HG03060 (cell line): ENCODE measurements at regions not wholly inside any gene's neighbourhood (a gene's known extent, or its start where the extent isn't known, plus 50 kb on each side); places are given as distances from the start of the nearest gene placed in this dataset.
"Not testable (repeated sequence)": the region's sequence is repeated elsewhere in the genome, so short reads cannot be mapped to it uniquely, and the experiment has no call there.

Experiments used
- ATAC-seq: cut with Tn5 transposase; IDR thresholded peaks from one replicate; pipeline ENCODE4 v1.9.1; 2021; ENCODE audit warnings: low read depth, moderate number of reproducible peaks; ENCODE audit not compliant: unreplicated experiment

- ATAC-seq: no peak
These were observed 98.2 kb upstream of the NIPBL start for GRCh38 chr5:36778336-36778735.

- ATAC-seq: not testable (repeated sequence)
These were observed 94.0 kb upstream of the NIPBL start for GRCh38 chr5:36782612-36783011.

DNA sequence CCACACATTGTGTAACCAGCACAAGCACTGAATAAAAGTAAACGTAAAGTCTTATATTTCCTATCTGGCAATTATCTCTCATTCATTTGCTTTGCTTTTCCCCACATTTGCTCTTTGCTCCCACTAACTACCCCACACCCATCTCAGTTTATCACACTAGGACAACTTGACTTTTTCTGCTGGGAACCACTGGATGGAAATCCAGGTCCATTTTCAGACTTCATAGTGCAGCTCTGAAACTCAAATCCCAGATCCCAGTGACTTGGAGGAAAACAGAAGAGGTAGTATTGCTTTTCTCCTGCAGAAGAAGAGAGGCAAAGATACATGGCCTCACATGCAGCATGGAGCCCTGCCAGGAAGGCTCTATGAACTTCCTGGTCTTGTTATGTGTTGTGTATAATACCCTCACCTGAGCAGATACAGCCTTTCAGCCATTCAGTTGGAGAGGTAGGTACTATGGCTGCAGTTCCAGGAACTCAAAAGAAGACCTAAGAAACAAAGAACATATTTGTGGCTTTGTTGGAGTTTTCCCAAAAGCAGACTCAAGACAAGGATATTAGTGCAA, 90.0 kb upstream of the NIPBL start:
- ATAC-seq: no peak

DNA sequence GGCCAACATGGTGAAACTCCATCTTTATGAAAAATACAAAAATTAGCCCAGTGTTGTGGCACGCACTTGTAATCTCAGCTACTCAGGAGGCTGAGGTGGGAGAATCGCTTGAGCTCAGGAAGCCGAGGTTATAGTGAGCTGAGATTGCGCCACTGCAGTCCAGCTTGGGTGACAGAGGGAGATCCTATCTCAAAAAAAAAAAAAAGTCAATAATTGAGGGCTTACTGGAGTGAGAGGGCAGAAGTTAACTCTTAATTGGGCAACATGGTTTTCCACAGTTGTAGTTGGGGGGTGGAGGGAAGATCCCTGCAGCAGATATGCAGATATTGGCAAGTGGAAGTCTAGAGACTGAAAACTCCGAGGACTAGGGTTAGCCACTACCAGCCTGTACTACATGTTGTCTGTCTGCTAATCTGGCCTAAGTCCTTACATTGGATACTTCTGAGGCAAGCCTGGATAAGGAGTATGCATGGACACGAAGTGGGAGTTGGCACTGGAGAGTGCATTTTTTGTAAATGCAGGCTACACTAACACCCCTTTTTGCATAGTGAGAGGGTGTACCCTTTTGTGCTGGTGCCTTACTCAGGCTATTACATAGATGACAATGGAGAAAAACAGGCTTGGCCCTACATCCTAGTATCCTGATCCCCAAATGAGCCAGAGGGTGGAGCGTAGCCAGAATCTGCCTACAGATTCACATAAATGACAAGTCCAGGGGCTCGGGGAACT, 89.0 kb upstream of the NIPBL start:
- no peak for ATAC-seq

- no peak for ATAC-seq
These were observed 85.7 kb upstream of the NIPBL start for GRCh38 chr5:36790847-36791246.

DNA sequence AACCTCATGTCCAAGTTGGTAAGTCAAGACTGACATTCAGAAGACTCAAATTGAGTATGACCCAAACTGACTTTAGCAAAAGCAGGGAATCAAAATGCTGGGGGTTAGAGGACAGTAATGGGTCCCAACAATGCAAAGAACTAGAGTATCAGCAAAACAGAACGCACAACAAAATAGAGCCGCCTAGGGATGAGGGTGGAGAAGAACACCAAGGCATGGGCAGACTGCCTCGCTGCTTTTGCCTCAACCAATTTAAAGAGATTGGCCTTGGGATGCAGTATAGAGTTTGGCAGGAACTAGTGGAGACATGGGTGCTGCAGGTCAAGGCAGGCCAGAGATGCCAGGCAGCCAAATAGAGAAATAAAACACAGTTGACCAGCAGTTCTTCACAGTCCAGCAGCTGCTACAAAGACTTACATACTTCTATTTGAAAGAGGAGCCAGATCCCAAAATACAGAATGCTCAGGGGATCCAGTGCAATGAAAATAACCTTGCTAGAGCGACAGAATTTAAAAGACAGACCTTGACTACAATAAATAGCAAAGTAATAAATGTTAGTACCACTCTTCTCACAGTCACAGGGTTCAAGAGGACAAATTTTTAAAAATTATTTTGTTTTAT, 83.9 kb upstream of the NIPBL start:
- ATAC-seq: no peak

- no peak for ATAC-seq
These were observed 81.2 kb upstream of the NIPBL start for GRCh38 chr5:36795366-36795765.

DNA sequence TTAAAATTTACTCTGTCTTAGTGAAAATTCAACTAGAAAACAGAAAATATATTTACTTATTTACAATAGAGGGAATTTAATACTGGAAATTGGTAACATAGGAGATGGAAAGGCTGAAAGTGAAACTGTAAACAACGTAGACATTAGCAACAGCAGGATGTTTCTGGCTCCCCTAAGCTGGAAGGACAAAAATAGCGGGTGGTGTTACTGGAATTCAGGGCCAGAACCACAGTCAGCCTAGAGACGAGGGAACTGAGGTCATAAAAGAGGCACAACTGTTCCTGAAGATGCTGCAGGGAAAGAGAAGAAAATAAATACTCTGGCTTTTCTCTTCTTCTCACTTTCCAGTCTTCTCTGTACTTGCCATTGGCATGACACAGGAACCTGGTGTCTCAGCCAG, 80.4 kb upstream of the NIPBL start:
- ATAC-seq: no peak

- no peak for ATAC-seq
These were observed 75.0 kb upstream of the NIPBL start for GRCh38 chr5:36801523-36801922.

- ATAC-seq: no peak
These were observed 74.4 kb upstream of the NIPBL start for GRCh38 chr5:36802187-36802586.

DNA sequence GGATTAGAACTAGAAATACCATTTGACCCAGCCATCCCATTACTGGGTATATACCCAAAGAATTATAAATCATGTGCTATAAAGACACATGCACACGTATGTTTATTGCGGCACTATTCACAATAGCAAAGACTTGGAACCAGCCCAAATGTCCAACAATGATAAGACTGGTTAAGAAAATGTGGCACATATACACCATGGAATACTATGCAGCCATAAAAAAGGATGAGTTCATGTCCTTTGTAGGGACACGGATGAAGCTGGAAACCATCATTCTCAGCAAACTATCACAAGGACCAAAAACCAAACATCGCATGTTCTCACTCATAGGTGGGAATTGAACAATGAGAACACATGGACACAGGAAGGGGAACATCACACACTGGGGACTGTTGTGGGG, 63.3 kb upstream of the NIPBL start:
- not testable (repeated sequence) for ATAC-seq

DNA sequence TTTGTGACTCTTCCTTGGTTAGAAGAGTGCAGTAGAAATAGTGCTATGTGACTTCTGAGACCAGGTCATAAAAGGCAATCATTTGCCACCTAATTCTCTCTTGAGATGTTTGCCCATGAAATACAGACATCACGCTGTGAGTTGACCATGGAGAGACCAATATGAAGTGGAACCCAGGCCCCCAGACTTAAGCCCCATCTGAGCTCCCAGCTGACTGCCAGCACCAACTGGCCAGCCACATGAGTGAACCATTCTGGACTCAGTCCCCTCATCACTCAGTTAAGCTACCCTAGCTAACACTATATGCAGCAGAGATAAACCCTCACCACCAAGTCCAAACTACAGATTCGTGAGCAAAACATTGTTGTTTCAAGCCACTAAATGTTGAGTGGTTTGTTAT, 60.7 kb upstream of the NIPBL start:
- ATAC-seq: no peak

DNA sequence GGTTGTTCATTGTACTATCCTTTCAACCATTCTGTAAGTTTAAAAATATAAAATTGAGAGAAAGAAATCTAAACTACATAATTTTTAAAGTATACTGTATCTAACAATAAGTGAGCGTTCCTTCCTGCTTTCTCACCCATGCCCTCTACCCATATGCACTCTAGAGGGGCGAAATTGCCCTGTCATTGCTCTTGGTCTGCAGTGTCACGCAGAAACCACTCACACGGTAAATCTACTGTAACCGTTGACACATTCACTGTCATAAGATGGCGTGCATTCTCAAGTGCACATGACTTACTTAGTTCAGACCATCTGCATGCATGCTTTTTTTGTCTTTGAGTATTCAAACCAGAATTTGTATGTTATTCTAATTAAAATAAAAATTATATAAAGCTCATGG, 55.7 kb upstream of the NIPBL start:
- ATAC-seq: no peak

DNA sequence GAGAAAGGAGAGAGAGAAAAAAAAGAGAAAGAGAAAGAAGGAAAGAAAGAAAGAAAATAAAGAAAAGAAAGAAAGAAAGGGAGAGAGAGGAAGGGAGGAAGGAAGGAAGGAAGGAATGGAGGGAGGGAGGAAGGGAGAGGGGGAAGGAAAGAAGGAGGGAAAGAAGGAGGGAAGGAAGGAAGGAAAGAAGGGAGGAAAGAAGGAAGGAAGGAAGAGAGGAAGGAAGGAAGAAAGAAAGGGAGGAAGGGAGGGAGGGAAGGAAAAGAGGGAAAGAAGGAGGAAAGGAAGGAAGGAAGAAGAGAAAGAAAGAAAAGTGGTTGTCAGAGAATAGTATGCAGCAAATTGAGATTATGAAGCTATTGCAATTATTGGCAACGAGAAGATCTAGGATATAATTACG, 49.9 kb upstream of the NIPBL start:
- ATAC-seq: no peak
